GM12865 (cell line): ENCODE measurements at regions not wholly inside any gene's neighbourhood (a gene's known extent, or its start where the extent isn't known, plus 50 kb on each side); places are given as distances from the start of the nearest gene placed in this dataset.

Experiments
- DNase-seq: peaks from one replicate; pipeline ENCODE4 v3.0.0; 2010; ENCODE audit warnings: low read depth
- H3K4me3 ChIP-seq: 2 replicates; pipeline ENCODE4 v1.5.1; 2011; ENCODE audit warnings: mild to moderate bottlenecking, low read depth, low read length, control low read depth
- TF ChIP-seq, protein P1 (sequence below): IDR thresholded peaks from 2 replicates; pipeline ENCODE4 v1.5.1; 2011; ENCODE audit warnings: low read length, control low read depth, low read depth, inconsistent platforms; ENCODE audit not compliant: insufficient read depth; ENCODE audit errors: missing control alignments

DNA sequence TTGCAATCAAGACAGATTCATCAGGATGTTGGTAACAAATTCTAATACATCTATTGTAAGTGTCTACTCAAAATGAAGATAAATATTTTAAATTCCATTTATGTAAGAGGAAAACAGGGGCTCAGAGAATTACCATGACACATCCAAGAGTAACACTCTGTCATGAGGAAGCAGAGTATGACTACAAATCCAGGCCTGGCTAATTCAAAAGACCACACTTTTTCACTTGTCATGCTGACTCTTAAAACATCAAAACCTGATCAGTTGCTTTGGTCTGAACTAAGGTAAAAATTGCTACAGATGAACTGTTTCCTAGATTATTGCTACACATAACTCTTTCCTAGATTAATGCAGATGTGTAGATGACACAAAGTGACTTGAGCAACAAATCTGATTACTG lies 880.6 kb downstream of the TSN start:
- no peak for DNase-seq
- TF ChIP-seq, protein P1, sequence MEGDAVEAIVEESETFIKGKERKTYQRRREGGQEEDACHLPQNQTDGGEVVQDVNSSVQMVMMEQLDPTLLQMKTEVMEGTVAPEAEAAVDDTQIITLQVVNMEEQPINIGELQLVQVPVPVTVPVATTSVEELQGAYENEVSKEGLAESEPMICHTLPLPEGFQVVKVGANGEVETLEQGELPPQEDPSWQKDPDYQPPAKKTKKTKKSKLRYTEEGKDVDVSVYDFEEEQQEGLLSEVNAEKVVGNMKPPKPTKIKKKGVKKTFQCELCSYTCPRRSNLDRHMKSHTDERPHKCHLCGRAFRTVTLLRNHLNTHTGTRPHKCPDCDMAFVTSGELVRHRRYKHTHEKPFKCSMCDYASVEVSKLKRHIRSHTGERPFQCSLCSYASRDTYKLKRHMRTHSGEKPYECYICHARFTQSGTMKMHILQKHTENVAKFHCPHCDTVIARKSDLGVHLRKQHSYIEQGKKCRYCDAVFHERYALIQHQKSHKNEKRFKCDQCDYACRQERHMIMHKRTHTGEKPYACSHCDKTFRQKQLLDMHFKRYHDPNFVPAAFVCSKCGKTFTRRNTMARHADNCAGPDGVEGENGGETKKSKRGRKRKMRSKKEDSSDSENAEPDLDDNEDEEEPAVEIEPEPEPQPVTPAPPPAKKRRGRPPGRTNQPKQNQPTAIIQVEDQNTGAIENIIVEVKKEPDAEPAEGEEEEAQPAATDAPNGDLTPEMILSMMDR: no peak

DNA sequence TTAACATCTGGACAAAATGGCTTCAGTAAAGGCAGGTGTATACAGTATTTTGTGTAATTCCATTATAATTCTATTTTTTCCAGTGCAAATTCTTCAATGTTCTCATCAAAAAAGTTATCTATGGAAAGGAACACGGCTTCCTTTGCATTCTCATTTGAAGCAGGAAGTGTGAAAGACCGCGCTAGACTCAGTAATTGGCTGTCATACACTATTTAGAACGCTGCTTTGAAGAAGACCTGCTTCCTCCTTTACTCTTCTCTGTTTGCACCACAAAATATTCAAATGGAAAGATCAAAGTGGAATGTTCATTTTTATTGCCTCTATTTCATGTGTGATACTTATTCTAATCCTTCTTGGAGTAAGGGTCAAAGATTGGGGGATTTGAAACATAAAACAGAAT lies 883.7 kb downstream of the TSN start:
- DNase-seq: peak; percentile 9
- H3K4me3 ChIP-seq: no peak overlapping the region
- TF ChIP-seq, protein P1: no peak

More for the DNA sequence above, 880.6 kb downstream of the TSN start:
- H3K4me3 ChIP-seq: no peak overlapping the region

DNA sequence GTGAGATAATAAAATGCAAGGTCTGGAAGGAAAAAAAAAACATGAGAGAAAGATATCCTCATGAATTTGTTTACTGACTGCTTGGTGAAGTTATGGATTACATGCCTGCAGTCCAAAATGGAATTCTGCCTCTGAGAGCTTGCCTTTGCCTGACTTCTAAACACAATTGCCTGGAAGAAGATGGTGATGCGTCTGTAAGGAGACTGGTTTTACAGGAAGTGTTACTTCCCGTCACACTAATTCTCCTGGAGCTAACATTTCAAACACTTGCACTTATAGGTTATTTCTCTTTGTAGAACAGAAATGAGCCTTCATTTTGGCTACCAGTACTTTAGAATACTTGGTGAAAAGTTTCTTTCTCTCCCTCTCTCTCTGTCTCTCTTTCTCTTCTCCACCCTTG lies 884.3 kb downstream of the TSN start:
- TF ChIP-seq, protein P1: no peak
- no peak for DNase-seq
- no peak overlapping the region for H3K4me3 ChIP-seq

DNA sequence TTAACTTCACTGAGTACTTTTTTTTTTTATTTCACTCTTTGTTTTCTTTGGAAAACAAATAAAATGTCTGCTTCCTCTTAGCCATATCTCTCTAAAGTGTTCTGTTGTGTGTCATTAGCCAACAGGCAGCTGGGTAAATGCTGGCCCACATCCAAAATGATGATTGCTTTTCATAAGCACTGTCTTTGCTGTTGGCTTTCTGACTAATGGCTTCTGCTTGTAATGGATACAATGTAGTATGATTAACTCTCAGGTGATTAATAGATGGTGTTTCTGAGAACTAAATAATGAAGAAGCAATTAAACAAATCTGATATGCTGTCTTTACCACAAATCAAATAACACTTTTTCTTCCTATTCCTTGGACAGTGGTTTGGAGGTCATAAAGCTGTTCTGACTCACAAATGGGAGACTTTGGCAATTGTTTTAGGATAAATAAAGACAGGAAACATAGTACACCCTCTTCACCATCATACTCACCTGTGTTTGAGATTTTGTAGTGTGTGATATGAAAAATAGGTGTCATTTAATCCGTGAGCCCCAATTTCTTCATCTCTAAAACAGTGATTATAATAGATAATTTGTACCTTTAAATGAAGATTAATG lies 888.4 kb downstream of the TSN start:
- no peak overlapping the region for H3K4me3 ChIP-seq
- no peak for DNase-seq
- TF ChIP-seq, protein P1: no peak

DNA sequence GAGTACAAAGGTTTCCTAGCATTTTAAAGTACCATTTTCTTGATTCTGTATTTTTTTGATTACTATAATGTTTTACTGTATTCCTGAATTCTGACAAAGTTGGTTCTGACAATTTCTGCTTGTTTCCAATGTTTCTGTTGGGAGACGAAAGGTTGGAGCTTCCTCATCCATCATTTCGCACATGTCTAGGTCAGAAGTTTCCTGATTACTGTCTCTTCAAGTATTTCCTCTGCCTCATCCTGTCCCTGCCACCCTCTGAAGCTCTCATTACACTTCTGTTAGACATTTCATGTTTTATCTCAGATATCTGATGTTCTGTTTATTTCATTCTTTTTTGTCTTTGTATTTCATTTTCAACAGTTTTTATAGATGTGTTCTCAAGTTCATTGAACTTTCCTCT lies 895.8 kb downstream of the TSN start:
- TF ChIP-seq, protein P1: no peak
- no peak for DNase-seq
- H3K4me3 ChIP-seq: no peak overlapping the region

DNA sequence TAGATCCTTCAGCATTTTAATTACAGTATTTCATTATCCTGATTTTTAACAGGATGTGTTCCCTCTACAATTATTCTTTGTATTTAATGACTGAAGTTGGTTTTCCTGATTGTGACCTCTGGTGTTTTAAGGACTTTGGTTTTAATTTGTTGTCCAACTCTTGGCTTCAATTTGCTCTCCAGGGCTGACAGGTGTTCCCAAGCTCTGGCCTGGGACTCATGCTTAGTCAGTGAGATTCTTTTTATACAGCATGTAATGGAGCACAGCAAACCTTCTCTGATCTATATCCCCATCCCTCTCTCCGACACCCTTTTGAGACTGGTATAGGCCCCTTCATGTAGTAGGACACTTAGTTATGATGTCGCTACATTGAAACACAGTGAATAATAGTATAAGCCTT lies 896.3 kb downstream of the TSN start:
- no peak for DNase-seq
- TF ChIP-seq, protein P1: no peak
- no peak overlapping the region for H3K4me3 ChIP-seq

DNA sequence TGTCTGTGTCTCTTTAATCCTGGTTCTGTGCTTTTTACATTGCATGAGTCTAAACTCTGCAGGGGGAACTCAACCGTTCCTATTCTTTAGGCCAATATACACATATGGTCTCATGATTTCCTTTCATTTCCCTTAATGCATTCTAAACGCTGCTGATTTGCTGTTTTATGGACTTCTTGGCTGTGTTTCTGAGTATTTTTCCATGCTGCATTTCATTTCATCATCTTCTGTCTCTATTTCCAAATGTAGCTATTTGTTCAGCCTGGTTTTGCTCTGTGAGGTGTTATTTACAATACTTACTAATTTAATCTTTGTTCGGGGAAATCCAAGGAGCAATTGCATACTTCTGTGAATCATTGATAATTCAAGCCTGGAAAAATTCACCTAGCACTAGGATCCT lies 897.2 kb downstream of the TSN start:
- TF ChIP-seq, protein P1: no peak
- no peak overlapping the region for H3K4me3 ChIP-seq
- DNase-seq: no peak
